HG02884 (cell line): ENCODE measurements at regions not wholly inside any gene's neighbourhood (a gene's known extent, or its start where the extent isn't known, plus 50 kb on each side); places are given as distances from the start of the nearest gene placed in this dataset.

Experiments used
- ATAC-seq: cut with Tn5 transposase; IDR thresholded peaks from one replicate; pipeline ENCODE4 v1.9.1; 2021; ENCODE audit warnings: mild to moderate bottlenecking, moderate library complexity; ENCODE audit not compliant: unreplicated experiment

- no peak for ATAC-seq
Observed at GRCh38 chr12:24185782-24186181, 236.3 kb upstream of the SOX5 start.

- ATAC-seq, result peak; percentile 77
Observed at GRCh38 chr12:24177889-24178288, 228.4 kb upstream of the SOX5 start.

- no peak for ATAC-seq
Observed at GRCh38 chr12:24175929-24176328, 226.5 kb upstream of the SOX5 start.

DNA sequence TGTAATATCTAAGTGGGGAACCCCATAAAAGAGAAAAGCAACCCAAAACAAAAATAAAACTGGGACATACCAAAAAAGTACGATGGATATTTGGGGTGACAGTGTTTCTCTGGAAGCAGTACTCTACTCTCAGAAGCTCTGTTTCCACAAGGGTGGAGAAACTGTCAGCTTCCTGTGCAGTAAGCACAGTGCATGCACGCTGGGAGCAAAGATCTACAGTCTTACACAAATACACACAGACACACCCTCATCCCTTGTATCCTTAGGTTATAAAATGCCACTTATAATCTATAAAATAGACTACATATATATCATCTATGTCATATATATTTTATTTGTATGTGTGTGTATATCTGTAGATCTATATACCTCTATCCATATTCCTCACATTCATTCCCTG, 225.8 kb upstream of the SOX5 start:
- no peak for ATAC-seq

GRCh38 chr12:24173067-24173466, 223.6 kb upstream of the SOX5 start:
- no peak for ATAC-seq

GRCh38 chr12:24172773-24173066, 223.2 kb upstream of the SOX5 start:
- ATAC-seq, result no peak

DNA sequence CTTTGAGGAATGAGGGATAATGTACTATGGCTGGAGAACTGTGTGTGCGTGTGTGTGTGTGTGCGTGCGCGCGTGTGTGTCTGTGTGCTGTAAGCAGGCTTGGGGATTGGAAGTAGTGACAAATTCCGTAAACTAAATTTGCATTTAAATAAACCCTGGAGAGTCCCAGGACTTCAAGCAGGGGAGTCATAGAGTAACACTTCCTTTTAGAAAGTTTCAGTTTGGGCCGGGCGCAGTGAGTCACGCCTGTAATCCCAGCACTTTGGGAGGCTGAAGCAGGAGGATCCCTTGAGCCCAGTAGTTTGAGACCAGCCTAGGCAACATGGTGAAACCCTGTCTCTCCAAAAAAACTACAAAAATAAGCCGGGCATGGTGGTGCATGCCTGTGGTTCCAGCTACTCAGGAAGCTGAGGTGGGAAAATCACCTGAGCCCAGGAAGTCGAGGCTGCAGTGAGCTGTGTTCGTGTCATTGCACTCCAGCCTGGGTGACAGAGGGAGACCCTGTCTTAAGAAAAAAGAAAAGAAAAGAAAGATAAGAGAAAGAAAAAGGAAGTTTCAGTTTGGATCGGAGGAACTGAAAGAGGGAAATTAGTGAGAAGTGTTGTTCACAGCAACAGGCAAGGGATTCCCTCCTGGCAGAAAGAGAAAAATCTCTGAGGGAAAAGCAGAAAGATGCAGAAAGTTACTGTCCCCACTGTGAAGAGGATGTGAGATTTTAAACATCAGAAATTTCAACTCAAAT, 222.7 kb upstream of the SOX5 start:
- peak; percentile 87 for ATAC-seq

GRCh38 chr12:24155042-24155441, 205.6 kb upstream of the SOX5 start:
- no peak for ATAC-seq

- no peak for ATAC-seq
Observed at GRCh38 chr12:24153079-24153478, 203.6 kb upstream of the SOX5 start.

DNA sequence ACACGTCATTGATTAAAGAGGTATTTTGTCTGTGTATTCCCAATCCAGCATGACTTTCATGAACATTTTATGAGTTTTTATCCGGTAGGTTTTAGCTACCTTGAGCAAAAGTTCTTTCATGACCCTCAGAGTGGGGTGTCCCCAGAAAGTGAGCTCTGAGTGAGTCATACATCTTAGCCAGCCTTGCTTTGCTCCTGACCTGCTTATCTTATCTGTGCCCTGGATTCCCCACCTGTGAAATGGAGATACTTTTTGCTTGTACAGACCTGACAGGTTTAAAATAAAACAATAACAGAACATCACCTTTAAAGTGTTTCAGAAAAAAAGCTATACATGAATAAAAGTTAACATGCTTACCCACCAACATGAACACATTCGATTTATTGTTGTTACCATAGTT, 202.8 kb upstream of the SOX5 start:
- no peak for ATAC-seq

- no peak for ATAC-seq
Observed at GRCh38 chr12:24143928-24144327, 194.5 kb upstream of the SOX5 start.

- no peak for ATAC-seq
Observed at GRCh38 chr12:24139035-24139434, 189.6 kb upstream of the SOX5 start.

DNA sequence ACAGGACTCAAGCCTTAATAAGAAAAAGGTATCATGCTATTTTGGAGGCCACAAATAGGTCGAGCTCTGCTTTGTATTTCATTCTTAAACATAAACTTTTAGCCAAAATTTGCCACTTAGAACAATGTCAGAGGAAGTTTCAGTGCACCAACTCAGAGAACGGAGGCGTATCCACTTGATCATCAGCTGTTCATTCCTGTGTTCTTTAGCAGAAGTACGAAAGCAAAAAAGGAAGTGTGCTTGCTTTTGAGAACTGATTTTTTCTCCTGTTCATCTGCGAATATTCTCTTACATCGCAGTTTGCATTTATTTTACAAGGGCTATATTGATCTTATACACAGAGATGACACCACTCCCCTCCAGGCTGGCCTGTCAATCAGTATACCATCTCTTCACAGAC, 188.6 kb upstream of the SOX5 start:
- ATAC-seq, result no peak

GRCh38 chr12:24135158-24135850, 185.8 kb upstream of the SOX5 start:
- ATAC-seq, result no peak

DNA sequence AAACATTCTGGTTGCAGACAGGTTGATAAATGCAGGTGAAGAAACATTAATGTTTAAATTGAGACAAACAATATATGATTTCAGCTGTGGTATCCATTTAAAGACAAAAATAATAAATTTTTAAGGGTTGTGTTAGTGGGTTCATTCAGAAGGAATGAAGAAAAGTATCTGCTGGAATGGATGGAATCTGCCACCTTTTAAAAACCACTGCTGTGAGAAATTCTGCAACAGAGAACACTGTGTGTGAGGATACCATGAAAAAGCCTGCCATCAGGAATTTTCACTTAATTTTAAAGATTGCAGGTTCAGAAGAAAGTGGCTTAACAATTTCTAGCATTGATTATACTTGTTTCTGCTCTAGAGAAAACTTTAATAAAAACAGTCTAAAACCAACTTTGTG, 184.6 kb upstream of the SOX5 start:
- ATAC-seq, result no peak

DNA sequence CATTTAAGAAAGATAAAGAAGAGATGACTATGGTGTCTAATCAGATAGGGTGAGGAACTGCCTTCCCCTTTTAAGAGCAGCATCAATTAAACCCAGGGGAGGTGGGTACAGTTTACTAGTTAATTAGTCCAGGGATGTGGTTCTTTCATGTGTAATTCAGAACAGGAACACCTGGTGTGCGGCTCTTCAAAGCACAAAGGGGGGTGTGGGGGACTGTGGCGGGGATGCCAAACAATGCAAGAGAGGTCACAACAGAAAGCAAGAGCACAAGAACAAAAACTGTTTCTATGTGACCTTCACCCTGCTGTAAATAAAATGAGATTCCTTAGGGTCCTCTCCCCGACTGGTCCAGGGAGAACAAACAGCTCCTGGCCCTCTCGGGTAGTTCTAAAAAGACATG, 183.9 kb upstream of the SOX5 start:
- no peak for ATAC-seq

- ATAC-seq, result peak; percentile 93
Observed at GRCh38 chr12:24127919-24128721, 178.7 kb upstream of the SOX5 start.

GRCh38 chr12:24125280-24125679, 175.8 kb upstream of the SOX5 start:
- no peak for ATAC-seq

- ATAC-seq, result no peak
Observed at GRCh38 chr12:24121911-24122310, 172.4 kb upstream of the SOX5 start.

GRCh38 chr12:24118668-24119067, 169.2 kb upstream of the SOX5 start:
- ATAC-seq, result no peak

DNA sequence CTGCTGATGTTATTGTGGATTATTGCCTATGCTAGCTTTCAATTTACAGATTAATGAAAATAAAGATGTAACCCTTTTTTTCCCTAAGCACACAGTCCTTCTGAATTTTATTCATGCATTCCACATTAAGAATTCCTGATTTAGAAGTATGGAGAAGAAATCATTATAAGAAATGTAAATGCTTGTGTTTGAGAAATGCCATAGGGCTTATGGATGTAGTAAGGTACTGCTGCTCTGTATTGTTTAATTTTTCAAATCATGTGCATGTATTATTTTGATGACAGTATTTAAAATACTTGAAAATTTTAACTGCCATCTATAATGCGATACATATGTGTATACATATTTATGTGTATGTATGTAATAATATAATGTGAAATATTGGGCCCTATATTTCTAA, 167.1 kb upstream of the SOX5 start:
- no peak for ATAC-seq

GRCh38 chr12:24113701-24114100, 164.2 kb upstream of the SOX5 start:
- no peak for ATAC-seq
